GM21447 (cell line): ENCODE measurements at regions not wholly inside any gene's neighbourhood (a gene's known extent, or its start where the extent isn't known, plus 50 kb on each side); places are given as distances from the start of the nearest gene placed in this dataset.
A peak's percentile ranks its signal among the peaks of the same experiment; 100 is the strongest.

Experiments
- ATAC-seq: cut with Tn5 transposase; IDR thresholded peaks from one replicate; pipeline ENCODE4 v1.9.1; 2021; ENCODE audit not compliant: unreplicated experiment

DNA sequence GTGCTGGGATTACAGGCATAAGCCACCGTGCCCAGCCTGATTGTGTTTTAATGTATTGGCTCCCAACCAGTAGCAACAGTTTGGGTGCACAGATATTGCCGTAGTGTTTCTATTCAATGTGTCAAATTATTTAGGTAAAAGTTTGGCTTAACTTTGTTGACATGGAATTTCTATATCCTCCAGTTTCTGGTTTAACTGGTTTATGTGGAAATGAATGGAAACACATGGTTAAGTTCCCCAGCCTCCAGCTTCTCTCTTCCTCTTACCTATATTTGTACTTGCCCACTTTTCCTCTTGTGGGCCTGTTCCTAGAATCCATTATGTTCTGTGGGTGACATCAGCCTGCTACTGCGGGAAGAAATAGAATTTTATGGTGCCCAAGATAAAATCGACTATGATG, 53.9 kb upstream of the ESR1 start:
- no peak for ATAC-seq

DNA sequence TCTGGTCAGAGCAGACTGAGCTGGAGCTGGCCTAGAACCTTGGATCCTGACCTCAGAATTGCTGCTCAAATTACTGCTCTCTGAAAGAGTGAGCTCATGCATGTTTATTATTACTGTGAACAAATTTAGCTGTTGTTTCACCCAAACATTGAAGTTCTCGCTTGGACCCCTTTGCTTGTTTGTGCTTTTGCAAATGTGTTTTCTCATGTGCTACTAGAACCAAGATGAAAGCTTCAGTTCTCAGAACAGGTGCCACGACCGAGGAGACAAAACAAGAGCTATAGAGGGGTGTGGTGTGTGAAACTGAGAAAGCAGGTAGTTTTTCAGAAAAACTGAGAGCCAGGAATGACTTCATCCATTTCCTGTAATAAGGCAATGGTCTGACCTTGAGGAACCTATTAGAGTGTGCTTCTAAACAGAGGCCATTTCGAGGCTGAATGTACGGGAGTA, 50.0 kb upstream of the ESR1 start:
- peak; percentile 96 for ATAC-seq
